G401.6 (cell line): ENCODE measurements at regions not wholly inside any gene's neighbourhood (a gene's known extent, or its start where the extent isn't known, plus 50 kb on each side); places are given as distances from the start of the nearest gene placed in this dataset.

ENCODE experiments used
- FAIRE-seq: peaks from 2 replicates; lab custom pipeline; 2012; peaks lifted over from hg19 to GRCh38; lab: Jason Lieb, UNC

DNA sequence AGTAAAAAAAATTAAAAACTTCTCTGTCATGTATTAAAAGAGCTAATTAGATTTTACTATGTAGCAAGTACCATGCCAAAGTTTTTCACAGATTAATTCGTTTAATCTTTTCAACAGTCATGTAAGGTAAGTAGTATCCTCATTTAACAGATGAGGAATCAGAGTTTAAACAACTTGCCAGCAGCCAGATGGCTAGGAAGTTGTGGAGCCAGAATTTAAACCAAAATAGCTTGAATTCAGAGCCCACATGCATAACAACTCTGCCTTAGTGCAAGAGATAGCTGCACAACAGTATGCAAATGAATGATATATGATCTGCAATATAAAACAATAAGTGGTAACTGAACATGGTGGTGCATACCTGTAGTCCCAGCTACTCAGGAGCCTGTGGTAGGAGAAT, 75.3 kb downstream of the NAP1L3 start:
- FAIRE-seq, result no peak

DNA sequence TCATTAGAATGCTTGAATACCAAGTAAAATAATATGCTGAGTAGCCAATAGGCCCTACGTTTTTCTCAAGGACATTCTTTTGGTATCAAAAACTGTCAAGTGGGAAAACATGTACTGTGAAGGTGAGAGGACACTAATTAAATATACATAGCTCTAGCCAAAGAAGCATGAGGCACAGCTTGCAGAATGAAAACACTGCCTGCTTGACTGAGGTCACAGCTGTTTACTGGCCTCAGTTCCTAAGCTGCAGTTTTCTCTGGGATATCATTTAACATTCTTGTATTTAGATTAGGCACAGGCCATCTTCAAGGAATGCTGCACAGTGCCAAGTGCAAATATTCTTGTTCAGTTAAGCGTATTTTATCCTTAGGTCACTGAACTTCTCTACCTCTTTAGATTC, 78.6 kb downstream of the NAP1L3 start:
- FAIRE-seq, result no peak

DNA sequence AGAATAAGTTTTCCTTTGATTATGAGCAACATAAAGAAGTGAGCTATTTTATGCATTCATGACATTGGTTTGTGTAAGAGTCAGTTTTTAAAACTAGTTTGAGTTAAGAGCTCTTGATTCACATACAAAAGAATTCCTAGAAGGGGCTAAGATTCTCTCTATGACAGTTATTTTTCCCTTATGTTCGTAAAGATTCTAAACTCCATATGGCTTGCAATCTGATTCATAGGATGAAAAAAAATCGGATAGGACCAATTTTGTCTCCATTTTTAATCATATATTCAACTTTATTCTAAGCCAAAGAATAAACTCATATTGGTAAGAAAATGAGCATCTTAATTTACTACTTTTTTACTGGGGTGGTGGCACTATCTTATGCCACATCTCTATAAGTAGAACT, 79.4 kb downstream of the NAP1L3 start:
- no peak for FAIRE-seq

DNA sequence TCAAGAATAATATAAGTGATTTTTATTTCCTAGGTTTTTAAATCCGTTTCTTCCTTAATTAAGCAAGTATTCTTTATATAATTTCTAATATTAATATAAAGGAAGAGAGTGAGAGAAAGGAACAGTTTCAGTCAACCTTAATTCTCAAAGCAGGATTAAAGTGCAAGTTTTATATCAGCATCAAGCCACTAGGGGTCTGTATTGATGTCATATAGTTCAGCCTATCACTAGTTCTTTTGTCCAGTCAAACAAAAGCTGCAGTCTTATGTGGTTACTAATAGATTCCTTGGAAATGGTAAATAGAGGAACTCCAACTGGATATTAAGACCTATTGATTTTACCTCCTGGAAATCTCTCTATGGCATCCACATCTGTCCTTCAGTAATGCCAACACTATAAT, 82.0 kb downstream of the NAP1L3 start:
- no peak for FAIRE-seq

DNA sequence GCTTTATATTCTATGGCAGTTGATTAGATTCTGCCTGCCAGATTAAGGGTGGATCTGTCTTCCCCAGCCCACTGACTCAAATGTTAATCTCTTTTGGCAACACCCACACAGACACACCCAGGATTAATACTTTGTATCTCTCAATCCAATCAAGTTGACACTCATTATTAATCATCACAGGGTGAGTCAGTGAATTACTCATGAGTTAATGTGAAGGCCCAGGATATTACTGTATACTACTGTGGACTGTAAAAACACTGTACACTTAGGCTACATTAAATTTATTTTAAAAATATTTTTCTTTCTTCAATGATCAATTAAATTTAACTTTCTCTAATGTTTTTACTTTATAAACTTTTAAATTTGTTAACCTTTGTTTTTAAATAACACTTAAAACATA, 87.7 kb downstream of the NAP1L3 start:
- FAIRE-seq, result peak; percentile 44

DNA sequence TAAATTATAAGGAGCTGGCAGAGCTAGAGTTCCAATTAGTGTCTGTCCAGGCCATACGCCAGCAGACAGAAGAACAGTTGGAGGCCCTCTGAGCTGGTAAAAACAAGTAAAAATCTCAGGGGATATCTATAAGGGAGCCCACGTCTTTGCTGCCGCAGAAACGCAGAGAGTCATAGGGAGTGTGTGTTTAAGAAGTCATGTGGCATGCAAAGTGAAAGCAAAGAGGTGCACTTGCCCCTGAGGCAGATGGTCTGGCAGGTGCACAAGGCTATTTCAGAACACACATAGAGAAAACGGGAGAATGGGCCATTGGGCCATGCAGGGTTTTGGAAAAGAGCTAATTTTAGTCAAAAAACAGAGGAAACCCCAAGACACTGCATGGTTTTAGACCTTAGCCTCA, 92.7 kb downstream of the NAP1L3 start:
- no peak for FAIRE-seq

DNA sequence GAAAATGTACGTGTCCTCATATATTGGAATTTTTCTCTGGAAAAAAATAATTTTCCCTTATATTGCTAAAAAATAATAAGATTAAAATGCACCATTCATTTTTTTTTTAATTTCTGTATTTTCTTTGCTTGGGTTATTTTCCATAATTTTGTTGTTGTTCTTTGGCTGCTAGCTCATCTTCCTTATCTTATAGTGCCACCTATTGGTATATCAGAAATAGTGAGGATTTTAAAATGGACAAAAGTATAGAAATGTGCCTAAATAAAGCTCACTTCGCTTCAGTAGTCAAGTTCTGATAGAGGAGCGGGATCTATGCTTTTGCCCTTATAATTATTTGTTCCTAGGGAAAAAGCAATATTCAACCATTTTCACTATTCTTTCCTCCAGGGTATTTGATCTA, 134.8 kb downstream of the NAP1L3 start:
- FAIRE-seq, result no peak

DNA sequence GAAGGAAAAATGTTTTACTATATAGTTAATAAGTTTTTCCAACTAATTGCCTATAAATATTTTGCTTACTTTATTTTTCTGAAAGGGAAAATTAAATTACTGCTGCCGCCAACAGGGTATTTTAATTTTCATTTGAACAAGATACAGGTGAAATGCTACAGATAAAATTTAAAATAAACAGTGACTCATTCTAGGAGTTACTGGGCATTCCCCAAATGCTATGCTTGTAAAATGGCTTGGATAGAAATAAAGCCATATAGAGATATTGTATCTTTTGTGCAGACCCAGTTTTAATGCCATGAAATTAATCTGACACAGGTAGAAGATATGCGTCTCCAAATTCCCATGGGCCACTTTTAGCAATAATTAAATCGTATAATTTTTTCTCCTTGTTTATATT, 144.5 kb downstream of the NAP1L3 start:
- no peak for FAIRE-seq
